NCI-H69 (cell line): ENCODE measurements at regions not wholly inside any gene's neighbourhood (a gene's known extent, or its start where the extent isn't known, plus 50 kb on each side); places are given as distances from the start of the nearest gene placed in this dataset.

ENCODE experiments used
- DNase-seq: peaks from one replicate; lab custom pipeline; 2025; lab: John Stamatoyannopoulos, UW

DNA sequence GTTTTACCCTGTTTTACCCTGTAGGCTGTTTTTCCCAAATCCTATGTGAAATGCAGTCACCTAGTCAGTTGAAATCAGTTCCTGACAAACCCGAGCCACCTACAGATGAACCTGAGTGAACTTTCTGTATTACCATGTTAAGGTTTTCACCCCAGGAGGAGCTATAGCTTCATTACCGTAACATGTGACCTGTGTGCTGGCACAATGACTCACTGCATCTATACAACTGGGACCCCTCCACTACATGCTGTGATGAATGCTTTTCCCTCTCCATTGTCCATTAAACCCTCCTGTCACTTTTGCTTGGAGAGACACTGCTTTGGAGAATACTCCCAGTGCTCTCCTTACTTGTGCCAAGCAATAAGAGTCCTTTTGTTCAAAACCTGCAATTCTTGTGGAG, 1974.8 kb downstream of the EFNA5 start:
- DNase-seq = peak; percentile 69

DNA sequence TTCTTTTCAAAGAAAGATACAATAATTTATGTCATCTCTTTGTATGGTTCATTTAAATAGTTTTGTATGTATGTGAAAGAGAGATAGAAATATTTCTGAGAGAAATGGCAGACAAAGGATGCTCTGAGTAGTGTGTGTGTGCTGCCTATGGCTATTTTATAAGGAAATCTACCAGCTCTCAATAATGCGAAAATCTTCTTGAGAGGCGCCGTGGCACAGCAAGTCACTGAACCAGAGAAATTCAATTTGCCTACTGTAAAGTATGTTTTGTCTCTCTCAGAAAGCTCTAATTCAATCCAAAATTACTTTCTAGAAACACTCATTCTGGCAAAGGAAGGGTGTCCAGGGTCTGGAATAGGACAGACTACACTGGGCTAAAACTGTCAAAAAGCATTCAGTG, 1981.1 kb downstream of the EFNA5 start:
- DNase-seq = peak; percentile 32

DNA sequence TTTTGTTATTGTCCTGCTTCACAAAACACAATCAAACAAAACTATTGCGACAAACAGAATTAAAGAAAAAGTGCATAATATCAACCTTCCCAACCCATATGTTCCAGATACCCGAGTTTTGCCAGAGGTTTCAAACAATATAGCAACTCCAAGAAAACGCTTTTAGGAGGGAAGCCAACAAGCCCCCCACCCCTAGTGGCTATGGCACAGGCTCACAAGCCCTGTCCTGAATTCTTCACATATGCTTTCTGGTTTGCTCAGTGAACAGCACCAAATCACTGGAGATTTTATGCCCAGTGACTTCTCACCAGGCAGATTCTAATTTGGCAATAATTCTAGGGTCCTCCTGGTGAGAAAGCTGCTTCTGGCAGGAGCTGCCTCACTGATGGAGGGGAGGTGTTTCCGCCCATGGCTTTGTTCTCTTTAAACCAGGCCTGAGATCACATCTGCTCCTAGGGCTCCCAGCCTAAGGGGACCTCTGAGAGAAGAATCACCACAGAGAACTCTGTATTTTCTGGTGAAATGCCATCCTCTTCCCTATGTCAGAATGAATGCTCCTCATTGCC, 1982.4 kb downstream of the EFNA5 start:
- DNase-seq = peak; percentile 99

DNA sequence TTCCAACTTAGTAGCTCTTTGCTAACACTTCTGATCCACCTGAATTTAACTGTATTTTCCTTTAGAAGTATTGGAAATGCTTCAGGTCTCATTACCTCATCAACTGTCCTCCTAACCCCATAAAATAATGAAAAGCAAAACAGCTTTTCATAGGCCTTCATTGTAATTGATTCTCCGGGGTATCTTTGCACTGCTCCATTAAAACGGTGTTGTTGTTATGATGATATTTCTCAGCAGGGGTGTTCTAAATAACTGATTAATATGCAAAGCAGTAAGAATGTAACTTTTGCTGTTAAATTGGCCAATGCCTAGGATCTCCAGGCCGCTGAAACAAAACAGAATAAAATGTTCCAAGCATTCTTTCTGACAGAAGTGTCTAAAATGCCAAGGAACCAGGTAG, 1983.2 kb downstream of the EFNA5 start:
- DNase-seq = peak; percentile 47

DNA sequence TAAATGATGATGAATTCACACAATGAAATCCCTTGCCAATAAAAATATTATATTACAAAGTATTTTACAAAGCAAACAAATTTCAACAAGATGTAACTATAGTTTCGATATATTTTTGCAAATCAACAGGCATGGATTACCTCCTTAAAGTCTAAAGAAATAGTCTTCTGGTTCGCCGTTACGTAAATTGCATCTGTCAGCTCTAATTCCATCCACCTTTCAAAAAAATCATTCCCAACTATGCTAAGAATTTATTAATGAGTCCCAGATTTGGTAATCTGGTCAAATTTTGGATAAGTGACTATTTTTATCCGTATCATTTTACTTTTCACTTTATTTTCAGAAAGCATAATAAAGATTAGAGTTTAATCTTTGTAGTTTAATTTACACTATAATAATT, 1984.9 kb downstream of the EFNA5 start:
- no peak for DNase-seq

DNA sequence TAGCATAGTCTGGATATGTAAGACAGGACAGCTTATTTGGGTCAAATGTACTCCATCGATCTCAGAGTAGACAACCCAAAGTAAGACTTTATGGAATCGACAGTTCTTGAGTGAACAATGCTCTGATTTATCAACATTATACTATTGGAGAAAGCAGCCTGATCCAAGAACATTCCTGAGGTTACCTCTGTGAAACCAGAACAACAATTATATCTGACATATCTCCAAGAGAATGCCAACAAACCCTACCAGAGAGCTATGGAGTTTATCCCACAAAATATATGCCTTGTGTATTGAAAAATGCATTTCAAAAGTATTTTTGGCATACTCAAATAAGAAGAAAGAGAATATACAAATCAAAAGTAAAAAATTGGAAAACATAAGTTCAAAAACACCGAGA, 1985.9 kb downstream of the EFNA5 start:
- DNase-seq = no peak

DNA sequence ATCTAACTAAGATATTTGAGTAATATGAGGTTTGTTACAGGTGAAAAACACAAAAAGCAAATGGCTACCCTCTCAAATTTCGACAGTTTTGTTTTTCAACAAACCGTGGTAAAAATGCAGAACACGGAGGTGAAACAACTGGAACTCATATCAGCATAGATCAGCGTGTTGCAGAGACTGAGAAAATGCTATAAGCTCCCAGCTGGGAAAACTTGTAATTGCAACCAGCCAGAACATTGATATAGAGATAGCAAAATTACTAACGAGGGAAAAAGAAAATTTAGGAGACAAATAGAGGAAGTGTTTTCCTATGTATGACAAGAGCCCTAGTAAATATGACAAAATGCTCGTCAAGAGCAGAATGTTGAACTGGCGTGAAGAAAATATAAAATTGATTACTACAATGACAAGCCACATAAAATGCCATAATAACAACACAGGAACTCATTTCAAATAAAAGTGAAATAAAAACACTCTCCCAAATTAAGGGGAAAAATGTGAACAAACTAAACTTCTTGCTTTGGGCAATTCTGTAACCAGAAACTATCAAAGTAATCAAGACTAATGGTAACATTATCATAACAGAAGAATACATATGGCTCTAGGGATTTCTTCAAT, 1989.8 kb downstream of the EFNA5 start:
- DNase-seq = no peak

DNA sequence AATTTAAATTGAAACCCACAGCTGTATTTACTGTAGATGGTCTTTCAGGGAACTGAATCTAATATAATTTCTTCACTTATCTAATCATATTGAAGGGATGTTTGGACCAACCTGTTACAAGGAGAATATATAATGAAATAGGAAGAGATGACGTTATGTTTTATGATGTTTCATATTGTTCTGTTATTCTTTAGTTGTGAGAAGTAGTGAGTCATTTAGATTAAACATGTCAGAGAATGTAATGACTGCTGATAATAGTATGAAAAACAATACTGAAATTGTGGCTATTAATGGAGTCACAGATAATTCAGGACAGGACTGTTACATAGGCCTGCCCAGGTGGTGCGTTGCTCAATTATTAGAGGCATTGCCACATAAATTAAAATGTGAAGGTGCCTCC, 1993.4 kb downstream of the EFNA5 start:
- DNase-seq = no peak

DNA sequence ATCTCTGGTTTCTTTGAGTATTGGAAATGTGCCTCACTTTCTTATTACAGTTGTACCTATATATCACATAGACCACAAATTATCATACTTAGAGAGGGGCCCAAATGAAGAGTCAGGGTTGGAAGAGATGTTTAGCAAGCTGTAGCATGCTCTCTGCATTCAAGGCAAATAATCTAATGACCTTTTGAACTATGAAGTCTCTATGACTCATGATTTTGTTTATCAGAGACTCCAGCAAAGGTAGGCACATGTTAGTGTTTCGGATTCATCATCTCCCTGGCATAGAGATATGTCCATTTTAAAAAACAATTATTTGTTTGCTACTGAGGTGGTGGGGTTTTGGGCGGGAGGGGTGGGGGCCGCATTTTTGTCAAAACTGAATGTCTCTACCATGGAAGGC, 2000.1 kb downstream of the EFNA5 start:
- no peak for DNase-seq

DNA sequence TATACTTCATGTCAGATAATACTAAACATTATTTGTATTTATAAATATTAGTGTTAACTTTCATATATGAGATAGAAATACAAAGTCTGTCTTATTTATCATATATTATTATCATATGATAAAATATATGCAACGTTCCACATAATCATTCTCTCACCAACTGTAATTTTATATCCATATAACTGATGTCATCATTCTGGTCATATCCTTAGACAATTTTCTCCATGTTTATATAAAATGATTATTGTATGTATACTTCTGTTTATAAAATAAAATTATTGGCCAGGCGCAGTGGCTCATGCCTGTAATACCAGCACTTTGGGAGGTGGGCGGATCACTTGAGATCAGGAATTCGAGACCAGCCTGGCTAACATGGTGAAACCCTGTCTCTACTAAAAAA, 2007.1 kb downstream of the EFNA5 start:
- DNase-seq = no peak

DNA sequence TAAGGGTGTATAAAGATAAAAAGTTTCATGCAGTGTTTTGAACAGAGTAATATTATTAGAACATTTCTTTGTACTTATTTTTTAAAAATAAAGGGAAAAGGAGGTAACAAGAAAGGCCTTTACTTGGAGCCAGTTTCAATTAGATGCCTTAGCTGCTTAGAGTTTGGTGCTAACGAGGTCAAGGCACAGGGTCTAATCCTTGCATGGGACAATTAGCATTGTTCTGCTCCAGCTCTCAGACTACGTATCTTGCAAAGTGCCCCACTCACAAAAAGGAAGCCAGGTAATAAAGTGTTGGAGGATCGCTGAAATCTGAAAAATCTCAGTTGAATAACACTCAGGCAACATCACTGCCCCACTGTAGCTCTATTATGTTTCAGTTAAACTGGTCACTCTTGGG, 2011.3 kb downstream of the EFNA5 start:
- peak; percentile 20 for DNase-seq

DNA sequence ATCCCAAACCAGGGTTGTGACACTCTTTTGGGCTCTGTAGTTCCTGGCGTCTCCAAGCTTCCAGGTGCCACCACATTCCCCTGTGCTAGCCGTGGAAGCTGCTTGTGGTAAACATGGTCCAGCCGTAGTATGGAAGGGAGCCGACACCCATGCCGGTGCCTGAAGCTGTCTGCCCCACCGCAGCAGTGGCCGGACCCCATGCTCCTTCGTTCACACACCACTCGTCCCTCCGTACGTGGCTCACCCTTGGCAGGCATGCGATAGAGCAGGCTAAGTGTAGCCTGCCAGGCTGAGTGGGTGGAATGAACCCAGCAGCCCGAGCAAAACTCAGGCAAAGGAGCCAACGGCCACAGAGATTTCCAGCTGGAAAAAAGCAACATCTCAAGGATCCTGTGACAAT, 2030.4 kb downstream of the EFNA5 start:
- no peak for DNase-seq

DNA sequence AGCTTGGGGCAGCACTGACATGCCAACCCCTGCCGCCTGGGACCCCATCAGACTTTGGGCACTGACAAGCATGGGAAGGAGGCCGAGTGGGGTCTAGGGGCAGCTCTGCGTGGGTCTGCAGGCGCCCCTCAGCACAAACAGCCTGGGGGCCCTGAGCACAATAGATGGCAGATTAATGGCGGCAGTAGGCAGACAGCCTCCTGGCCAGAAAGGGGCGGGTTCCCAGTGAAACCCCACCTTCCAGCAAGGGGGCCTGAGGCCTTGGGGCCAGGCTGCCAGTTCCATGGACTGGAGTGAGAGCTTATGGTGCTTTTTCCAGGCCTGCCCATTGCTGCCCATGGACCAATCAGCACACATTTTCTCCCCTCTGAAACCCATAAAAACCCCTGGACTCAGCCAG, 2031.2 kb downstream of the EFNA5 start:
- peak; percentile 75 for DNase-seq

DNA sequence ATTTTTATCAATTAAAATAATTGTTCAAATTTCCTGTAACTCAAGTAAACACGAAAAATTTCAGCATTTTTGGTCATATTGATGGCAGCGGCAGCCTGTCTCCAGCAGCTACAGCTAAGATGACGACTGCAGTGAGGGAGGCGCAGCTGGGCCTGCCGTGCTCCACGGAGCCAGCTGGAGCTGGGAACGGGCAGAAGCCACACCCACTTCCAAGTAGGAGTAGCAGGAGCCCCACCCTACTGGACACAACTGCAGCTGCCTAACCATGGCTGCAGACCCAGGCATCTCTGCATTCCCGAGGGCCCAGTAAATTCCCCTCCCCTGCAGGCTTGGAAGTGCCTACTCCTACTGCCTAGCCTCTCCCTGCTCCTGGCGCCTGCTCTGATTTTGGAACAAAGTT, 2031.7 kb downstream of the EFNA5 start:
- DNase-seq = peak; percentile 97

DNA sequence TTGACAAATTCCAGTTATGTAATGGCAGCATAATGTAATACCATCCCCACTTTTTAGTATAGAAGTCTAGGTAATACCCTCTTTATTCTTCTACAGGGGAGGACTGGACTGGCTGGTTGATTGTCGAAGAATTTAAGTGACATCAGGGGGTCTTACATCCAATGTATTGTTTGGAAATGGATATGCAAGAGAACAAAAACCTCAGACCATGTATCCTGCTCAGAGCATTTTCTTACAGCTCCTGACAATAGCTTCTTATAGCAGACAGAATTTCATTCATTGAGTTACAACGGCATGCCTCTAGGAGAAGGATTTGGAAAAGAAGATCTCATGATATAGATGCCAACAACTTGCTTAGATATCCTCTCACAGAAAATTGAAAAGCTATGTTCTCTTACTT, 2032.3 kb downstream of the EFNA5 start:
- peak; percentile 57 for DNase-seq

DNA sequence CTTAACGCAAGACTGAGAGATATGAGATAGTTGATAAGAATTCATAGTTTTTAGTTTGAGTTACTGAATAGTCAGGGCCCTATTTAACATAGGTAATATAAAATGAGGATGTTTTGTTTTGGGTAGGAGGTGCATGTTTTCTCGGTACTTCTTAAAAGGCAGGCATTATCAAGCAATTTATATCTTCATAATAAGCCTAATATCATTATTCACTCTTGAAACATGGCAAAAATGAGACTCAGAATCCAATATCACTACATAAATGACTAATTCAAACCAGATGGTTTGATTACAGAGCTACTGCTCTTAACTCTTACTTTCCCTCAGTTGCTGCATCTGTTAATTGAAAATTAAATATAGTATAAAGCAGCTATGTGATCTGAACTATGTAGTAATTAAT, 2038.7 kb downstream of the EFNA5 start:
- DNase-seq = no peak

DNA sequence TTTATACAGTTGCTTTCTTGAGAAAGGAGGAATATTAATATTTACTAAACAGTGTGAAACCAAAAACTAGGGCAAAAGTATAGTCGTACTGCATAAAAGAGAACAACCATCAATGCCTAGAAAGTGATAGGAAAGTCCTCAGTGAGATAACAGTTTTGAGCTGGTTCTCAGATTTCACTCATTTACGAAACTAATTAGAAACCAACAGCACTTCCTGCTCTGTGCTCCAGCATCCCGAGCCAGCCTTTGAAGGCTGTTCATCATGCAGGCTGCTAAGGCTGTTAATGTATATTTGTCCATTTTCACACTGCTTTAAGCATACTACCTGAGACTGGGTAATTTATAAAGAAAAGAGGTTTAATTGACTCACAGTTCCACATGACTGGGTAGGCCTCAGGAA, 2039.9 kb downstream of the EFNA5 start:
- peak; percentile 37 for DNase-seq

DNA sequence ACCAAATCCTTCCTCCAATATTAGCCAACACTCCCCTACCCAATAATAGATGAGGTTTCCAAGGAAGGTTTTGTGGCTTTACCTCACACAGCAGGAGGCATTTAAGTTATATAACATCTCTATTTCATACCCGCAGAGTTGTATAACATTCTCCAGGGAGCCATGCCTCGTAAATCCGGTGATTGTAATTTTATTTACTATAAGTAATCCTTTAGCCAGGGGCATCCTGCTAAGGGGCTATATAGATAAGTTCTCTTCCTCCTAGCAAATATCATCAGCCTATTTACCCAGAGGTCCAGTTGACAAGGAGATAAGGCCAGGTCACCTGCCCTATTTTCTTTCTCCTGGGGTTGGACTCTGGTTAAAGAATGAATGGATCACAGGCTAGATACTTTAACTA, 2051.0 kb downstream of the EFNA5 start:
- DNase-seq = peak; percentile 54

DNA sequence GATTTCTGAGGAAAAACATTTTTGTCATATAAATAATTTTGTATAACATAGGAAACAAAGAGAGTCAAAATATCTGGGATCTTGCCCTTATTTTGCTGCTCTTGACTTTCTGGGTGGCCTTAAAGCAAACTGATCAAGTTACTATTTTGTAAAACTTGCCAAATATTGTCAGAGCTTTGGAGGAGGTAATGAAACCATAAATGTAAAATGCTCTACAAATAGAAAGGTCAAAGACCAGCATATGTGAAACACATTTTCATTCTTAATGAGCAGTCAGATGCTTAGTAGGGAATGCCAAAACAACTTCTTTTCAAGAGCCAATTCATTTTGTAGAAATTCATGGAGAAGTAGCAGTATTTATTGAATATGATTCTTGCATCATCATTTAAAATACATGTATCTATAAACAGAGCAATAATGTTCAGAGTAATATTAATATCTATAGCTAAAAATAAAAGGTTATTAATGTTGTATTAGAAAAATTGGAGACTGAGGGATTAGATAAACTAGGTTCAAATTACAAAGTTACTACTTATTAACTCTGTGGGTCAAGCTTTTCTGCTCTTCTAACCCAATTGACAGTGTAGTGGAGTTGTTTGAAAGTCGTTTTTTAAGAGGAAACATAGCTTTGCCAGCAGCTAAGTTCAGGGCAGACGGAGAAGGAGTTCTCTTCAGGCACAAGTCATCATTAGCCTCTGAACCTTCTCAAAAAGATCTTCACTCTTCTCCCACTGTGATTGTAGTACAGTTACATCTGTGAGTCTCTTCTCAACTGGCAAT, 2053.1 kb downstream of the EFNA5 start:
- peak; percentile 96 for DNase-seq

DNA sequence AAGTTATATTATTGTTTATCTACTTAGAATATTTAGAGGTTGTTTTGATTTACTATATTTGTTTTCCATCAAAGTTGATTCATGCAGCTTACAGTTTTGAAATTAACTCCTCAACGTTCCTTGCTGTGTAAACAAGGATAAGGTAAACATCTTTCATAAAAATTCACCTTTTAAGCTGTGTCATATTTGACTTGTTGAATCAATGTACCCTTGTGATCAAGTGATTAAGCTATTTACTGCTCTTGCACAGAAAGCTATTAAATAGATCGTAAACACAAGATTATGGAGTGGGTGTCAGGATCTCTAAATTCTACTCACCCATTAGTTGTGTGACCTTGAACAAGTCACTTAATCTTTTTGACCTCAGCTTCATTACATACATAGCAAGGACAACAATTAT, 2054.0 kb upstream of the NUDT12 start:
- DNase-seq = peak; percentile 93

DNA sequence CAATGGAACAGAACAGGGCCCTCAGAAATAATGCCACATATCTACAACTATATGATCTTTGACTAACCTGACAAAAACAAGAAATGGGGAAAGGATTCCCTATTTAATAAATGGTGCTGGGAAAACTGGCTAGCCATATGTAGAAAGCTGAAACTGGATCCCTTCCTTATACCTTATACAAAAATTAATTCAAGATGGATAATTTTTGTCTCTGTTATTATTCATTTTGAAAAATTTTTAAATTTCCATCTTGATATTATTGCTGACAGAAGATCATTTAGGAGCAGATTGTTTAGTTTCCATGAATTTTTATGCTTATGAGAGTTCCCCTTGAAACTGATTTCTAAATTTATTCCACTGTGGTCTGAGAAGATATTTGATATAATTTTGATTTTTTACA, 2039.8 kb upstream of the NUDT12 start:
- peak; percentile 91 for DNase-seq

DNA sequence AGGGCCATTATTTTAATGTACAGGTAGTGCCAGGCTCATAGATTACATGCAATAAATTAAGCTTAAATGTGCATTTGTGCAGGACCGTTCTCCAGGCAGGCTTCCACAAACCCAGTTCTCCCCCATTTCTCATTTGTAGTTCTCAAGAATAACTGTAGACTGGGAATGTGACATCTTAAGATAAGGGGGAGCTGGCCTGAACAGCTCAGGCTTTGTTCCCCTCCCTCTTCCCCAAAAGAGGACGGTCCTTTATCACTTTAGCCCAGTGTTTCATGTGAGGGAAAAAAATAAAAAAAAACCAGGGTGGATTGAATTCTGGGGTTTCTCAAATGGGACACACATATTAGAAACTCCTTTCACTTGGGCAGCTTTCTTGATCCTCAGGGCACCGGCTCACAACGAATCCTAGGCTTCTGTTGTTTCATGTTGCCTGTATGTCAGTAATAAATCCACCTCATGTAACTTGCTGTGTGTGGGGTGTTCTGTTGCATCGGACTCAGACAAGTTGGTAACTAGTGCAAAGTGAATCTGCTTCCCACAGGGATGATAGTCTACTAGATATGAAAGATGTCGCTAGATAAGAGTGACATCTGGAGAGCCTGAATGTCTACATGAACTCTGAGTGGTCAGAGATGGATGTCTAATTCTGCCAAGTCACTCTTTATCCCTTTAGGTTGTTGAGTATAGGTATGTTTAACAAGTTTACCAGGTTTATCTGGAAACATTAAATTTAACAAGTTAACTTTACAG, 2030.6 kb upstream of the NUDT12 start:
- DNase-seq = no peak
